ENCODE measurements at regions not wholly inside any gene's neighbourhood (a gene's known extent, or its start where the extent isn't known, plus 50 kb on each side); places are given as distances from the start of the nearest gene placed in this dataset.

- dilution Hi-C loops (cut with MboI; ENCODE audit: extremely low pct_ligation_motif_present, low sequenced_read_pairs) (no loop called here), intact Hi-C loops (cut with micrococcal nuclease) (no loop called here)
- Histone ChIP-seq H3K36me3 (ENCODE audit: control insufficient read depth in 2 of 2, extremely low read depth in 1 of 2, insufficient read depth in 2 of 2, low read length in 2 of 2) (no peaks in the 10 kb centered on the region), H3K27me3 (ENCODE audit: control insufficient read depth in 2 of 2, insufficient read depth in 2 of 2, low read length in 2 of 2) (no peaks in the 10 kb centered on the region), H3K9ac (replicated peaks; ENCODE audit: extremely low read depth, insufficient read depth, low read length) (no peak overlapping the region), H3K4me2 (ENCODE audit: insufficient read depth, low read length) (no peak overlapping the region), H2AFZ (ENCODE audit: low read depth, low read length) (no peak overlapping the region), H3K4me1 (ENCODE audit: control insufficient read depth, extremely low read depth, insufficient read depth, low read length) (no peaks in the 10 kb centered on the region), H3K27ac (ENCODE audit: insufficient read depth, low read depth, low read length) (no peak overlapping the region), H3K9me3 (replicated peaks; ENCODE audit: control insufficient read depth, insufficient read depth, low read length) (no peaks in the 10 kb centered on the region), H3K9me1 (replicated peaks; ENCODE audit: control insufficient read depth, extremely low read depth, insufficient read depth, low read length) (no peaks in the 10 kb centered on the region), H4K20me1 (replicated peaks; ENCODE audit: control insufficient read depth, extremely low read depth, insufficient read depth, low read length) (no peaks in the 10 kb centered on the region), H3K79me2 (ENCODE audit: control insufficient read depth, insufficient read depth, low read length) (no peaks in the 10 kb centered on the region), H3K4me3 (replicated peaks in 1 of 3; ENCODE audit: insufficient read depth in 1 of 3, low read depth in 1 of 3, low read length in 3 of 3) (no peak overlapping the region)
- DNase-seq (ENCODE audit: low read depth, low spot score) (no peak), FAIRE-seq (no peak)
- TF ChIP-seq POLR2AphosphoS5 (IDR thresholded peaks at IDR 0.05; ENCODE audit: insufficient read depth, low read depth, low read length) (no peak), MYC (IDR thresholded peaks at IDR 0.05; ENCODE audit: low read depth, low read length) (no peak), POLR2A (IDR thresholded peaks at IDR 0.05; ENCODE audit: low read depth, low read length) (no peak), EZH2 (IDR thresholded peaks at IDR 0.05; ENCODE audit: borderline replicate concordance, low read depth, low read length, severe bottlenecking) (no peak), FOS (IDR thresholded peaks at IDR 0.05; ENCODE audit: borderline replicate concordance, insufficient read depth, low read length) (no peak), GATA2 (IDR thresholded peaks at IDR 0.05; ENCODE audit: insufficient read depth, insufficient read length, low read depth, low read length) (no peak), JUN (IDR thresholded peaks at IDR 0.05; ENCODE audit: borderline replicate concordance, insufficient read depth, insufficient read length, low read depth) (no peak), MAX (IDR thresholded peaks at IDR 0.05; ENCODE audit: insufficient read depth, insufficient read length) (no peak), CTCF (IDR thresholded peaks at IDR 0.05; ENCODE audit: extremely low read depth in 1 of 2, insufficient read depth in 1 of 2, low read depth in 1 of 2, low read length in 2 of 2) (no peak)
- POLR2A ChIA-PET: interaction anchor here (0.6 kb wide), 1 partner anchor 28 kb away, joined by 4 read pairs; no protein-coding TSS in a partner anchor
- CTCF ChIA-PET: no interaction called here
- BruUV-seq (replicated peaks): no TSS peak
Observed at GRCh38 chr16:21339941-21340340, 61.9 kb upstream of the CRYM start.

All from endothelial cell of umbilical vein (primary cell).